HCT116 (cell line): ENCODE measurements at regions not wholly inside any gene's neighbourhood (a gene's known extent, or its start where the extent isn't known, plus 50 kb on each side); places are given as distances from the start of the nearest gene placed in this dataset.
"Not testable (repeated sequence)": the region's sequence is repeated elsewhere in the genome, so short reads cannot be mapped to it uniquely, and the experiment has no call there.

ENCODE experiments used
- ATAC-seq: fragments of 200-7000 bp; cut with Tn5 transposase; 2 replicates; pipeline ENCODE4 v1.9.1; 2020; ENCODE audit warnings: mild to moderate bottlenecking, moderate library complexity
- BruUV-seq: library from RNA; stranded (reverse); fragments of 400-500 nt; replicated peaks from 2 replicates; lab custom pipeline; 2021; lab: Mats Ljungman, UMichigan
- CTCF ChIA-PET: fragments of 300-600 bp; sonication (Branson Sonifier 250); formaldehyde crosslinking; loops from one replicate; lab custom pipeline; 2021; ENCODE audit warnings: antibody characterized with exemption; lab: Charles Lee
- POLR2A ChIA-PET: fragments of 300-600, 350-600 bp; sonication (Branson Sonifier 250); formaldehyde crosslinking; loops from one replicate; lab custom pipeline; 2021; ENCODE audit warnings: antibody characterized with exemption; lab: Charles Lee
- RAD21 ChIA-PET, 2 experiments: fragments of 300-600 bp; sonication (Branson Sonifier 250); formaldehyde crosslinking; loops; one replicate each; lab custom pipeline; 2023; ENCODE audit warnings: low total read pairs in 2 of 2; ENCODE audit not compliant: uncharacterized antibody in 2 of 2, unreplicated experiment in 2 of 2, low non-redundant PET in 1 of 2; lab: Charles Lee
- DNase-seq: peaks from one replicate; pipeline ENCODE4 v3.0.0-alpha.2; 2010; ENCODE audit warnings: low read depth, low spot score
- H2AFZ ChIP-seq: fragments of 200-600 bp; shearing (Covaris generic), sonication (generic); 2 replicates; pipeline ENCODE4 v1.6.1; 2017; ENCODE audit warnings: low read depth, mixed run types, mixed read lengths, antibody characterized with exemption, low read length; ENCODE audit not compliant: poor library complexity, severe bottlenecking
- H3K27ac ChIP-seq: 2 replicates; pipeline ENCODE4 v1.5.1; 2012; ENCODE audit warnings: low read depth, low read length
- H3K27me3 ChIP-seq: fragments of 200-600 bp; sonication (generic); 2 replicates; pipeline ENCODE4 v1.6.1; 2016; ENCODE audit warnings: mixed run types, low read length, mixed read lengths; ENCODE audit not compliant: insufficient read depth
- H3K36me3 ChIP-seq, 2 experiments: fragments of 200-500 bp in 1 of 2; fragments of 200-600 bp in 1 of 2; sonication (Bioruptor generic) in 1 of 2; sonication (generic) in 1 of 2; 2 replicates each; pipeline versions ENCODE4 v1.5.1 to v1.6.1; 2014 to 2016; ENCODE audit warnings: low read length in 2 of 2, inconsistent platforms in 1 of 2, mixed read lengths in 1 of 2, mixed run types in 1 of 2; ENCODE audit not compliant: insufficient read depth in 2 of 2, control insufficient read depth in 1 of 2
- H3K4me1 ChIP-seq, 2 experiments: fragments of 200-600 bp in 1 of 2; sonication (generic) in 1 of 2; 2 replicates each; pipeline versions ENCODE4 v1.5.1 to v1.6.1; 2012 to 2017; ENCODE audit warnings: low read length in 2 of 2, inconsistent platforms in 1 of 2, mild to moderate bottlenecking in 1 of 2, mixed read lengths in 1 of 2, mixed run types in 1 of 2, moderate library complexity in 1 of 2; ENCODE audit not compliant: insufficient read depth in 2 of 2, control insufficient read depth in 1 of 2
- H3K4me2 ChIP-seq: fragments of 200-600 bp; sonication (generic); 2 replicates; pipeline ENCODE4 v1.6.1; 2017; ENCODE audit warnings: mixed run types, low read length, mixed read lengths
- H3K4me3 ChIP-seq, 2 experiments: fragments of 200-600 bp in 1 of 2; sonication (generic) in 1 of 2; replicated peaks in 1 of 2; 2 replicates each; pipeline ENCODE4 v1.5.1; 2011 to 2016; ENCODE audit warnings: low read length in 2 of 2, control low read depth in 1 of 2, low read depth in 1 of 2, mild to moderate bottlenecking in 1 of 2, mixed read lengths in 1 of 2, mixed run types in 1 of 2
- H3K79me2 ChIP-seq: fragments of 200-600 bp; sonication (generic); 2 replicates; pipeline ENCODE4 v1.6.1; 2017; ENCODE audit warnings: mild to moderate bottlenecking, mixed run types, low read length, moderate library complexity, mixed read lengths; ENCODE audit not compliant: insufficient read depth
- H3K9ac ChIP-seq: fragments of 200-600 bp; sonication (generic); 2 replicates; pipeline ENCODE4 v1.6.1; 2016; ENCODE audit warnings: low read length, mixed read lengths
- H3K9me2 ChIP-seq: fragments of 200-600 bp; sonication (generic), shearing (Covaris generic); 2 replicates; pipeline ENCODE4 v1.6.1; 2017; ENCODE audit warnings: mixed run types, mild to moderate bottlenecking, moderate library complexity; ENCODE audit not compliant: insufficient read depth
- H3K9me3 ChIP-seq, 2 experiments: fragments of 200-500 bp in 1 of 2; fragments of 200-600 bp in 1 of 2; sonication (Bioruptor generic) in 1 of 2; sonication (generic) in 1 of 2; 2 replicates each; pipeline ENCODE4 v1.6.1; 2014 to 2017; ENCODE audit warnings: low read length in 2 of 2, mixed read lengths in 2 of 2, inconsistent platforms in 1 of 2, low read depth in 1 of 2, mild to moderate bottlenecking in 1 of 2, mixed run types in 1 of 2, moderate library complexity in 1 of 2; ENCODE audit not compliant: control insufficient read depth in 1 of 2, insufficient read depth in 1 of 2
- H4K20me1 ChIP-seq: fragments of 200-600 bp; sonication (generic), shearing (Covaris generic); 2 replicates; pipeline ENCODE4 v1.6.1; 2017; ENCODE audit warnings: mixed run types, mild to moderate bottlenecking, moderate library complexity; ENCODE audit not compliant: insufficient read depth
- ATF3 ChIP-seq: IDR thresholded peaks from 2 replicates; pipeline ENCODE4 v1.6.1; 2012
- CBX3 ChIP-seq: IDR thresholded peaks from 2 replicates; pipeline ENCODE4 v1.6.1; 2012; ENCODE audit warnings: low read depth
- CEBPB ChIP-seq: IDR thresholded peaks from 2 replicates; pipeline ENCODE4 v1.6.1; 2012; ENCODE audit warnings: low read depth
- CTCF ChIP-seq, 3 experiments: fragments of 200-600 bp in 1 of 3; sonication (generic) in 1 of 3; IDR thresholded peaks in 2 of 3; conservative IDR thresholded peaks in 1 of 3; 2 replicates each; pipeline ENCODE4 v1.5.1; 2012 to 2017; ENCODE audit warnings: low read depth in 2 of 3, low read length in 2 of 3, antibody characterized with exemption in 1 of 3, borderline replicate concordance in 1 of 3, control low read depth in 1 of 3, mild to moderate bottlenecking in 1 of 3, mixed read lengths in 1 of 3, mixed run types in 1 of 3, moderate library complexity in 1 of 3; ENCODE audit not compliant: insufficient read depth in 1 of 3
- EGR1 ChIP-seq: IDR thresholded peaks from 2 replicates; pipeline ENCODE4 v1.6.1; 2012; ENCODE audit warnings: low read depth
- ELF1 ChIP-seq: IDR thresholded peaks from 2 replicates; pipeline ENCODE4 v1.6.1; 2012; ENCODE audit warnings: low read depth, borderline replicate concordance
- JUND ChIP-seq: IDR thresholded peaks from 2 replicates; pipeline ENCODE4 v1.6.1; 2012
- POLR2AphosphoS5 ChIP-seq: IDR thresholded peaks from 2 replicates; pipeline ENCODE4 v1.6.1; 2011; ENCODE audit warnings: mild to moderate bottlenecking, low read depth, low read length, moderate library complexity
- SP1 ChIP-seq: IDR thresholded peaks from 2 replicates; pipeline ENCODE4 v1.6.1; 2012; ENCODE audit warnings: low read depth
- TCF7L2 ChIP-seq: IDR thresholded peaks from 2 replicates; pipeline ENCODE4 v1.7.0; 2011; ENCODE audit warnings: borderline replicate concordance, inconsistent platforms; ENCODE audit not compliant: insufficient read depth, insufficient read length; ENCODE audit errors: extremely low read depth
- YY1 ChIP-seq: IDR thresholded peaks from 2 replicates; pipeline ENCODE4 v1.6.1; 2011; ENCODE audit warnings: low read length, low read depth, moderate library complexity, mild to moderate bottlenecking; ENCODE audit not compliant: insufficient replicate concordance; ENCODE audit errors: extremely low read depth
- ZBTB33 ChIP-seq: IDR thresholded peaks from 2 replicates; pipeline ENCODE4 v1.6.1; 2011; ENCODE audit warnings: mild to moderate bottlenecking, low read length, moderate library complexity; ENCODE audit not compliant: insufficient replicate concordance; ENCODE audit errors: extremely low read depth
- ZFX ChIP-seq: fragments of 450-650 bp; IDR thresholded peaks from 2 replicates; pipeline ENCODE4 v1.6.1; 2017
- ZNF274 ChIP-seq: fragments of 200-500 bp; sonication (Bioruptor generic); IDR thresholded peaks from 2 replicates; pipeline ENCODE4 v1.6.1; 2014; ENCODE audit warnings: mild to moderate bottlenecking, low read depth, low read length, inconsistent platforms
- intact Hi-C: fragments of 100-400 bp; cut with micrococcal nuclease; formaldehyde crosslinking; loops from 2 replicates; pipeline ENCODE4 v1.10.0; 2022

- Histone ChIP-seq H2AFZ (no peak overlapping the region), H3K27me3 (no peaks in the 10 kb centered on the region), H3K79me2 (no peaks in the 10 kb centered on the region)
- no peak for ATAC-seq
- CTCF ChIA-PET, result no interaction called here
- TF ChIP-seq POLR2AphosphoS5 (no peak), ELF1 (no peak), ATF3 (no peak), CEBPB (no peak), CTCF (IDR thresholded peaks at IDR 0.05 in 2 of 3, conservative IDR thresholded peaks at IDR 0.05 in 1 of 3; ENCODE audit: borderline replicate concordance in 1 of 3, insufficient read depth in 1 of 3, low read depth in 2 of 3, low read length in 2 of 3) (no peak), ZFX (no peak), JUND (no peak), CBX3 (no peak), TCF7L2 (no peak), EGR1 (no peak), ZBTB33 (no peak), ZNF274 (no peak), YY1 (no peak), SP1 (no peak)
- TF ChIP-seq, all 23 proteins: peak for 0
- DNase-seq, result no peak
- intact Hi-C loops, result no loop called here
- Histone ChIP-seq H3K4me2 (no peak overlapping the region), H4K20me1 (no peaks in the 10 kb centered on the region), H3K9me3 (peaks cover 3 to 13% of the 10 kb centered on the region in 2 experiments; a peak in 2 of 4 replicates), H3K4me3 (no peak overlapping the region), H3K9ac (no peak overlapping the region), H3K9me2 (no peaks in the 10 kb centered on the region), H3K36me3 (no peaks in the 10 kb centered on the region), H3K27ac (no peak overlapping the region), H3K4me1 (no peaks in the 10 kb centered on the region)
- RAD21 ChIA-PET, result no interaction called here
- POLR2A ChIA-PET, result no interaction called here
- BruUV-seq, result no TSS peak
These were observed 1299.4 kb upstream of the MAP3K7 start for GRCh38 chr6:91886183-91886795.

DNA sequence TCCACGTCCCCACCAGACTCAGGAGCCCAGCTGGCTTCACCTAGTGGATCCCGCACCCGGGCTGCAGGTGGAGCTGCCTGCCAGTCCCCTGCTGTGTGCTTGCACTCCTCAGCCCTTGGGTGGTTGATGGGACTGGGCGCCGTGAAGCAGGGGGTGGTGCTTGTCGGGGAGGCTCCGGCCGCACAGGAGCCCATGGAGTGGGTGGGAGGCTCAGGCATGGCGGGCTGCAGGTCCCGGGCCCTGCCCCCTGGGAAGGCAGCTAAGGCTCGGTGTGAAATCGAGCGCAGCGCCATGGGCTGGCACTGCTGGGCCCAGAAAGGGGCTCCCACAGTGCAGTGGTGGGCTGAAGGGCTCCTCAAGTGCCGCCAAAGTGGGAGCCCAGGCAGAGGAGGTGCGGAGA, 1294.9 kb upstream of the MAP3K7 start:
- H3K4me1 ChIP-seq, intact Hi-C loops, DNase-seq, H3K9me3 ChIP-seq, BruUV-seq, H4K20me1 ChIP-seq, H3K79me2 ChIP-seq, POLR2A ChIA-PET, CTCF ChIA-PET, H3K4me3 ChIP-seq, H3K27ac ChIP-seq, H2AFZ ChIP-seq, ATAC-seq, H3K27me3 ChIP-seq, RAD21 ChIA-PET, H3K9ac ChIP-seq, H3K4me2 ChIP-seq, H3K36me3 ChIP-seq, H3K9me2 ChIP-seq: not testable (repeated sequence)
